Tibial nerve (tissue), 4 donors: ENCODE measurements at regions not wholly inside any gene's neighbourhood (a gene's known extent, or its start where the extent isn't known, plus 50 kb on each side); places are given as distances from the start of the nearest gene placed in this dataset.

Experiments
- DNase-seq, 2 donors: peaks; one replicate each; pipeline ENCODE4 v3.0.0-alpha.2; 2019; ENCODE audit warnings: low spot score in 2 of 2
- H3K27ac ChIP-seq, 4 donors: fragments of 200-600 bp; sonication (generic) in 3 of 4; one replicate each; pipeline ENCODE4 v1.5.1; 2017 to 2019; ENCODE audit warnings: mild to moderate bottlenecking in 1 of 4
- H3K27me3 ChIP-seq, 2 donors: fragments of 200-600 bp; sonication (generic) in 1 of 2; one replicate each; pipeline versions ENCODE4 v1.5.1 to v1.6.0; 2017 to 2019
- H3K36me3 ChIP-seq, 3 donors: fragments of 200-600 bp; sonication (generic); one replicate each; pipeline ENCODE4 v1.5.1; 2018 to 2019
- H3K4me1 ChIP-seq, 4 donors: fragments of 200-600 bp; sonication (generic) in 3 of 4; one replicate each; pipeline ENCODE4 v1.5.1; 2017 to 2019
- H3K4me3 ChIP-seq, 4 donors: fragments of 200-600 bp; sonication (generic) in 3 of 4; one replicate each; pipeline ENCODE4 v1.5.1; 2017 to 2019; ENCODE audit warnings: mild to moderate bottlenecking in 1 of 4, moderate library complexity in 1 of 4
- H3K9me3 ChIP-seq, 4 donors: fragments of 200-600 bp; sonication (generic) in 3 of 4; one replicate each; pipeline ENCODE4 v1.5.1; 2017 to 2019
- EP300 ChIP-seq, 2 donors: sonication (generic); formaldehyde crosslinking; IDR thresholded peaks; one replicate each; pipeline ENCODE4 v1.6.1; 2017; ENCODE audit warnings: antibody characterized with exemption in 2 of 2, mild to moderate bottlenecking in 1 of 2
- POLR2A ChIP-seq, 2 donors: fragments of 450-650 bp; IDR thresholded peaks; one replicate each; pipeline ENCODE4 v1.6.1; 2017; ENCODE audit warnings: antibody characterized with exemption in 2 of 2, mild to moderate bottlenecking in 2 of 2, moderate library complexity in 2 of 2
- WGBS, 2 donors: methylation state at CpG; one replicate each; pipeline ENCODE4 v1.1.5; 2018; 5-methylcytosine and 5-hydroxymethylcytosine counted together
- TF ChIP-seq, protein P1 (sequence below), 5 experiments: fragments of 200-600 bp in 3 of 5; fragments of 450-650 bp in 2 of 5; sonication (generic) in 3 of 5; IDR thresholded peaks; one replicate each; pipeline ENCODE4 v1.5.1; 2016 to 2019; ENCODE audit warnings: antibody characterized with exemption in 5 of 5, mild to moderate bottlenecking in 3 of 5, moderate library complexity in 2 of 5

DNA sequence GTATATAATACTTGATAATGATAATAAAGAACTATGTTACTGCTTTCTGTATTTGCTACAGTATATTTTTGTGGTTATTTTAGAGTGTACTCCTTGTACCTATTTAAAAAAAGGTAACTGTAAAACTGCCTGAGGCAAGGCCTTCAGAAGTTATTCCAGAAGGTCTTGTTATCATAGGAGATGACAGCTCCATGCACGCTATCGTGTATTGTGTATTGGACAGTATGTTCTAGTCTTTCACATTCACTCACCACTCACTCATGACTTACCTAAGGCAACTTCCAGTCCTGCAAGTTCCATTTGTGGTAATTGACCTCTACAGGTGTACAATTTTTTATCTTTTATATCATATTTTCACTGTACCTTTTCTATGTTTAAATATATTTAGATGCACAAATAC, 100.7 kb downstream of the ARL4A start:
- Histone ChIP-seq H3K36me3 (no peaks in the 10 kb centered on the region), H3K4me3 (no peak overlapping the region), H3K9me3 (no peaks in the 10 kb centered on the region), H3K27ac (no peak overlapping the region), H3K27me3 (no peaks in the 10 kb centered on the region), H3K4me1 (no peaks in the 10 kb centered on the region)
- WGBS, 2 donors, result 91 to 95% methylated on average over 2 of the region's 2 CpGs
- DNase-seq, result no peak
- TF ChIP-seq POLR2A (IDR thresholded peaks at IDR 0.05), result no peak
- TF ChIP-seq, protein P1, sequence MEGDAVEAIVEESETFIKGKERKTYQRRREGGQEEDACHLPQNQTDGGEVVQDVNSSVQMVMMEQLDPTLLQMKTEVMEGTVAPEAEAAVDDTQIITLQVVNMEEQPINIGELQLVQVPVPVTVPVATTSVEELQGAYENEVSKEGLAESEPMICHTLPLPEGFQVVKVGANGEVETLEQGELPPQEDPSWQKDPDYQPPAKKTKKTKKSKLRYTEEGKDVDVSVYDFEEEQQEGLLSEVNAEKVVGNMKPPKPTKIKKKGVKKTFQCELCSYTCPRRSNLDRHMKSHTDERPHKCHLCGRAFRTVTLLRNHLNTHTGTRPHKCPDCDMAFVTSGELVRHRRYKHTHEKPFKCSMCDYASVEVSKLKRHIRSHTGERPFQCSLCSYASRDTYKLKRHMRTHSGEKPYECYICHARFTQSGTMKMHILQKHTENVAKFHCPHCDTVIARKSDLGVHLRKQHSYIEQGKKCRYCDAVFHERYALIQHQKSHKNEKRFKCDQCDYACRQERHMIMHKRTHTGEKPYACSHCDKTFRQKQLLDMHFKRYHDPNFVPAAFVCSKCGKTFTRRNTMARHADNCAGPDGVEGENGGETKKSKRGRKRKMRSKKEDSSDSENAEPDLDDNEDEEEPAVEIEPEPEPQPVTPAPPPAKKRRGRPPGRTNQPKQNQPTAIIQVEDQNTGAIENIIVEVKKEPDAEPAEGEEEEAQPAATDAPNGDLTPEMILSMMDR (IDR thresholded peaks at IDR 0.05), result no peak
- TF ChIP-seq EP300 (IDR thresholded peaks at IDR 0.05), result no peak

DNA sequence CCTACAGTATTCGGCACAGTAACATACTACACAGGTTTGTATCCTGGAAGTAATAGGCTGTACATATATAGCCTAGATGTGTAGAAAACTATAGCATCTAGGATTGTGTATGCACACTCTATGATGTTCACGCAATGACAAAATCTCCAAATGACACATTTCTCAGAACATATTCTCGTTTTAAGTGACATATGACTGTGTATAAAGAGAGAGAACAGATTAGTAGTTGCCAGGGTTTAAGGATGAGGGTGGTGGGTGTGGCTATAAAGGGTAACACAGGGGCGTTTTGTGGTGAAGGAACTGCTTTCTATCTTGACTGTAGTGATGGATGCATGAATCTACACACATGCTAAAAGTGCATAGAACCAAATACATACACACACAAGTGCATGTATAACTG, 101.2 kb downstream of the ARL4A start:
- no peak for DNase-seq
- Histone ChIP-seq H3K27ac (no peak overlapping the region), H3K4me1 (no peaks in the 10 kb centered on the region), H3K4me3 (no peak overlapping the region), H3K27me3 (no peaks in the 10 kb centered on the region), H3K9me3 (no peaks in the 10 kb centered on the region), H3K36me3 (no peaks in the 10 kb centered on the region)
- TF ChIP-seq POLR2A (IDR thresholded peaks at IDR 0.05), result no peak
- no peak for TF ChIP-seq EP300 (IDR thresholded peaks at IDR 0.05)
- TF ChIP-seq, protein P1 (IDR thresholded peaks at IDR 0.05), result no peak
- WGBS, 2 donors, result 82 to 92% methylated on average over 4 of the region's 4 CpGs

DNA sequence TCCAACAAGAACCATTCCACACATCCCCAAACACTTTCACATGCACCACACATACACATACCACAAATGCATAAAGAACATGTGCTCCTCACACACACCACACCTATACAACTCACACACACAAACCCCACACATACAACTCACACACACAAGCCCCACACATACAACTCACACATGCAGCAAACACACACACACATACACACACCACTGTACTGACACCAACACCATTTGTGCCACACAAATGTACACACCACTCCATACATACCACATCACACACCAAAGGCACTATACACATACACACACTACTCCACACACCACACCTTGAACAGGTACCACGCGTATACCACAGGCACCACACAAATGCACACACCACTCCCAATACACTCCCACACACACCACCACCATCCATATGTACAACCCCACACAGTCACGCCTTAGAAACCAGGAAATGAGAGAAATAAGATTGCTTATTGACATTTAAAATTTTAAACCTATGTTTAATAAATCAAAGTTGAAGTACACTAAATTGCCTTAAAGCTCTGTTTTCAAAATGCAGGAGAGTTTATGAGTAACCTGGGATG, 107.4 kb downstream of the ARL4A start:
- DNase-seq, result no peak
- WGBS, 2 donors, result 72 to 98% methylated on average over 3 of the region's 3 CpGs

DNA sequence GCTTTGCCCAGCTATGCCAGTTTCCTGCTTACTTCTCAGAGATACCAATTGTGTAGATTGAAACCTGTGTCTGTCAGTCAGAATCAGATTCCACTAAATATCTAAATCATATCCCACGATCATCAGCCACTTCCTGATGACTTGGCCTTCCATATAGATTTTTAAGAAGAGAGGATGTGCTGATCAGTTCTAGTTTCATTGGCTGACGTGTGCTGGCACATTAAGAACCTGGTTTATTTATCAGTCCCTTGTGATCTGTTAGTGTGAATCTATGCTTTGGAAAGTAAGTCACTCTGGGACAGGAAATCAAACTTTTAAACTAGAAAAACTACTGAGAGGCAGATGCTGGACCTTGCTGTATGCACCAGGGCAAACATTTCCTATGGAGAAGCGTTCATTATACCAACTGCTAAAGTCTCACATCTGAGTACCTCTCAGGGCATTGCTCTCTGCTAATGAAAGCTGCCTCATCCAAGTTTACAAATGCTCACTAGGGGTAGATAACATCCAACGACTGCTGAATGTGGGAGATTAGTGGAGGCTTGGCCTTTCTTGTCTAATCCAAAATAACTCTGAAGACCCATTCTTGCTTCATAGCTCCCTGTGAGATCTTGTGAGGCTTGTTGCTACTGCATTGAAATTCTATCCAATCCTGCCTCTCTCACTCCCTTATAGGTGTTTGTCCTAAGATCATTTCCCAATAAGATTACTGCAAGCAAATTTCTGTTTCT, 109.1 kb downstream of the ARL4A start:
- H3K27ac ChIP-seq, result no peak overlapping the region
- H3K27me3 ChIP-seq, result no peaks in the 10 kb centered on the region
- WGBS, 2 donors, result 59 to 61% methylated on average over 4 of the region's 4 CpGs
- no peaks in the 10 kb centered on the region for H3K9me3 ChIP-seq
- H3K36me3 ChIP-seq, result no peaks in the 10 kb centered on the region
- H3K4me1 ChIP-seq, result peaks cover 0 to 6% (median 2%) of the 10 kb centered on the region in 4 donors
- H3K4me3 ChIP-seq, result no peak overlapping the region
- TF ChIP-seq, protein P1 (IDR thresholded peaks at IDR 0.05), result no peak
- TF ChIP-seq EP300 (IDR thresholded peaks at IDR 0.05), result no peak
- TF ChIP-seq POLR2A (IDR thresholded peaks at IDR 0.05), result no peak
- no peak for DNase-seq

More for the DNA sequence above, 107.4 kb downstream of the ARL4A start:
- no peak overlapping the region for H3K4me3 ChIP-seq
- H3K36me3 ChIP-seq, result no peaks in the 10 kb centered on the region
- H3K27ac ChIP-seq, result no peak overlapping the region
- no peaks in the 10 kb centered on the region for H3K4me1 ChIP-seq
- TF ChIP-seq EP300 (IDR thresholded peaks at IDR 0.05) (no peak), POLR2A (IDR thresholded peaks at IDR 0.05) (no peak)
- TF ChIP-seq, protein P1 (IDR thresholded peaks at IDR 0.05), result no peak
- H3K9me3 ChIP-seq, result no peaks in the 10 kb centered on the region
- H3K27me3 ChIP-seq, result no peaks in the 10 kb centered on the region

DNA sequence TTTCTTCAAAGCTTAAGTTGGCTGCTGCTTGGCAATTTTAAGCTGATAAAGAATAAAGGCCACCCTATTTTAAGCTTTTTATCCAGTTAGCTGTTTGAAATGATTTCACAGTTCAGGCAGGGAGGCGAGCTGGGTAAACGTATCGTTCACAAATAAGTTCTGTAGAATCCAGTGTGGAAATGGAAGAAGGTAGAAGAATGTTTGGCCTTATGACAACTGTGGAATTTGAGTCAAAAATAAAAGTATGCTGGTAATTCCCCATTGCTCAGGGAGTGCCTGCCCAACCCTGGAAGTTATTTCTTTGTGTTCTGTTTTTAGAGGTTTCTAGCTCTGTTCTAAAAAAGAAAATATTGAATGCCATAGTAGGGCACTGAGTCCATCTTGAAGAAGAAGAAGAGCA, 113.1 kb downstream of the ARL4A start:
- H3K27me3 ChIP-seq, result no peaks in the 10 kb centered on the region
- H3K36me3 ChIP-seq, result no peaks in the 10 kb centered on the region
- H3K9me3 ChIP-seq, result no peaks in the 10 kb centered on the region
- no peak for TF ChIP-seq EP300 (IDR thresholded peaks at IDR 0.05)
- no peak for TF ChIP-seq POLR2A (IDR thresholded peaks at IDR 0.05)
- TF ChIP-seq, protein P1 (IDR thresholded peaks at IDR 0.05), result no peak
- H3K4me3 ChIP-seq, result no peak overlapping the region
- no peak for DNase-seq
- no peak overlapping the region for H3K27ac ChIP-seq
- 34 to 39% methylated on average over 3 of the region's 3 CpGs for WGBS, 2 donors
- peaks cover 0 to 9% (median 3%) of the 10 kb centered on the region in 4 donors for H3K4me1 ChIP-seq
